ENCODE measurements at regions not wholly inside any gene's neighbourhood (a gene's known extent, or its start where the extent isn't known, plus 50 kb on each side); places are given as distances from the start of the nearest gene placed in this dataset.

DNA sequence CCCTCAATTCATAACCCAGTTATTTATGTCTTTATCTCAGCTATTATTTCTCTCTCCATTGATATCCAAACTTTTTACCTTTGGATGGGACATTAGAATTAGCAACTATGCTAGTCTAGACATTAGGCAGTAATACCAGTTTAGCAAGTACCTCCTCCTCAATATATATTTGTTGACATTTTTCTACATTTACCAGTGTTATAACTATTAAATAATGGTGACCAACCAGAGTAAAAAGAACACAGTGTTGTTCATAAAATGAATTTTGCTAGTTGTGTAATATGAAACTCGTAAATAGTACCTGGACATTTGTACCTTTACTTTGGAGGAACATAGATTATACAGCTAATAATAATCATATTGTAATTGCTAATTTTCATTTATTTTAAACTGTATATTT is 554.6 kb upstream of the CDH6 start:
- ChIA-PET POLR2A (no interaction called here), CTCF (ENCODE audit: unreplicated experiment) (no interaction called here)
- H3K9me2 ChIP-seq (ENCODE audit: insufficient read depth, low read length) = no peaks in the 10 kb centered on the region
- H3K9me3 ChIP-seq (ENCODE audit: low read length) = 0 out of 2 replicates have a peak, but pooled peaks cover 9% of the 10 kb centered on the region
- intact Hi-C loops (cut with micrococcal nuclease; ENCODE audit: unreplicated experiment) = no loop called here
- no TSS peak for BruUV-seq (replicated peaks)
- H2AFZ ChIP-seq (ENCODE audit: low read length) = no peak overlapping the region
- DNase-seq (ENCODE audit: low spot score) = no peak
- no peak overlapping the region for H3K4me3 ChIP-seq (ENCODE audit: low read depth, low read length, poor library complexity, severe bottlenecking)
- no peak overlapping the region for H3K4me2 ChIP-seq (ENCODE audit: low read length)
- no peak overlapping the region for H3K27ac ChIP-seq (ENCODE audit: low read depth, low read length, poor library complexity, severe bottlenecking)
- H3K79me2 ChIP-seq (ENCODE audit: insufficient read depth, low read depth, low read length) = no peaks in the 10 kb centered on the region
- no peaks in the 10 kb centered on the region for H3K4me1 ChIP-seq (ENCODE audit: insufficient read depth, low read length, poor library complexity, severe bottlenecking)
- TF ChIP-seq, protein P1, sequence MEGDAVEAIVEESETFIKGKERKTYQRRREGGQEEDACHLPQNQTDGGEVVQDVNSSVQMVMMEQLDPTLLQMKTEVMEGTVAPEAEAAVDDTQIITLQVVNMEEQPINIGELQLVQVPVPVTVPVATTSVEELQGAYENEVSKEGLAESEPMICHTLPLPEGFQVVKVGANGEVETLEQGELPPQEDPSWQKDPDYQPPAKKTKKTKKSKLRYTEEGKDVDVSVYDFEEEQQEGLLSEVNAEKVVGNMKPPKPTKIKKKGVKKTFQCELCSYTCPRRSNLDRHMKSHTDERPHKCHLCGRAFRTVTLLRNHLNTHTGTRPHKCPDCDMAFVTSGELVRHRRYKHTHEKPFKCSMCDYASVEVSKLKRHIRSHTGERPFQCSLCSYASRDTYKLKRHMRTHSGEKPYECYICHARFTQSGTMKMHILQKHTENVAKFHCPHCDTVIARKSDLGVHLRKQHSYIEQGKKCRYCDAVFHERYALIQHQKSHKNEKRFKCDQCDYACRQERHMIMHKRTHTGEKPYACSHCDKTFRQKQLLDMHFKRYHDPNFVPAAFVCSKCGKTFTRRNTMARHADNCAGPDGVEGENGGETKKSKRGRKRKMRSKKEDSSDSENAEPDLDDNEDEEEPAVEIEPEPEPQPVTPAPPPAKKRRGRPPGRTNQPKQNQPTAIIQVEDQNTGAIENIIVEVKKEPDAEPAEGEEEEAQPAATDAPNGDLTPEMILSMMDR (conservative IDR thresholded peaks at IDR 0.05; ENCODE audit: low read length) = no peak
- TF ChIP-seq EZH2phosphoT487 (IDR thresholded peaks at IDR 0.05; ENCODE audit: borderline replicate concordance, low read depth, low read length) = no peak
- H3K36me3 ChIP-seq (ENCODE audit: insufficient read depth, low read length) = no peaks in the 10 kb centered on the region
- H4K20me1 ChIP-seq (ENCODE audit: insufficient read depth, low read length) = no peaks in the 10 kb centered on the region

DNA sequence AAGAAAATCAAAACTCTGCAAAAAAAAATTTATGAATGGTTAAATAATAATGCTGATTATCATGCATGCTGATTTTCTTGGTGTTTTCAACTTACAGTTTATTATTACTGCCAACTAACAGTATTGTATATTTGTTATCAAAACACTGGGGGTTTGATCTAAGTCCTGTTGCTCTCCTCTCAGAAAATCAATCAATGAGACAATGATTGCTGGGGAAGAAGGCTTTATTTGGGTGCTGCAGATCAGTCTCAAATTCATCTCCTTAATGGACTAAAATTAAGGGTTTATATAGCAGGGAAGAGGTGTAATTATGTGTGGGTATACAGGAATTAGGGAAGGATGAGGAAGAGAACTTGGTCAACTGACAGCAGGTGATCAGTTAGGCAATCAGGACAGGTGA is 565.5 kb upstream of the CDH6 start:
- no peaks in the 10 kb centered on the region for H3K4me1 ChIP-seq (ENCODE audit: insufficient read depth, low read length, poor library complexity, severe bottlenecking)
- no TSS peak for BruUV-seq (replicated peaks)
- no peaks in the 10 kb centered on the region for H3K79me2 ChIP-seq (ENCODE audit: insufficient read depth, low read depth, low read length)
- H3K4me2 ChIP-seq (ENCODE audit: low read length) = no peak overlapping the region
- no peaks in the 10 kb centered on the region for H4K20me1 ChIP-seq (ENCODE audit: insufficient read depth, low read length)
- no peaks in the 10 kb centered on the region for H3K36me3 ChIP-seq (ENCODE audit: insufficient read depth, low read length)
- no peak overlapping the region for H3K27ac ChIP-seq (ENCODE audit: low read depth, low read length, poor library complexity, severe bottlenecking)
- no peak overlapping the region for H2AFZ ChIP-seq (ENCODE audit: low read length)
- no peaks in the 10 kb centered on the region for H3K9me2 ChIP-seq (ENCODE audit: insufficient read depth, low read length)
- POLR2A ChIA-PET = interaction anchor here (1.0 kb wide), 1 partner anchor 9 kb away, joined by 3 read pairs; no protein-coding TSS in a partner anchor
- intact Hi-C loops (cut with micrococcal nuclease; ENCODE audit: unreplicated experiment) = no loop called here
- H3K9me3 ChIP-seq (ENCODE audit: low read length) = no peaks in the 10 kb centered on the region
- CTCF ChIA-PET (ENCODE audit: unreplicated experiment) = no interaction called here
- no peak overlapping the region for H3K4me3 ChIP-seq (ENCODE audit: low read depth, low read length, poor library complexity, severe bottlenecking)
- DNase-seq (ENCODE audit: low spot score) = no peak
- TF ChIP-seq, protein P1 (conservative IDR thresholded peaks at IDR 0.05; ENCODE audit: low read length) = no peak
- TF ChIP-seq EZH2phosphoT487 (IDR thresholded peaks at IDR 0.05; ENCODE audit: borderline replicate concordance, low read depth, low read length) = no peak

DNA sequence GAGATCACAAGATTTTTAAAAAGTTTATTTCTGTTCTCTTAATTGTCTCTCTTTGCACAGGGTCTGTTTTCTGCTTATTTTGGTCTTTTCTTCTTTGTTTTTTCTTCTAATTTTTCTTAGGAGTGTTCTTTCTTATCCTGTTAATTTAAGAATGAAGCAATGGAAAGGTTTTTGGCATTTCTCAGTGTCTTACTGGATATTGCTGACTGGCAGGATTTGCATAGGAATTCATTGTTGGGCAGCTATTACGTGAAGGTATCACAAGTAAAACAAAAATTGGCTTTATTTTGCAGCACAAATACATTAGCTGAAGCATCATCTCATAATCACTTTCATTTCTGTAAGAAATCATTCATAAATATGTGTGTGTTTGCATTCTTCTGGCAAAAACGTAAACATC is 566.9 kb upstream of the CDH6 start:
- intact Hi-C loops (cut with micrococcal nuclease; ENCODE audit: unreplicated experiment) = no loop called here
- Histone ChIP-seq H3K9me3 (ENCODE audit: low read length) (no peaks in the 10 kb centered on the region), H3K4me3 (ENCODE audit: low read depth, low read length, poor library complexity, severe bottlenecking) (no peak overlapping the region), H3K27ac (ENCODE audit: low read depth, low read length, poor library complexity, severe bottlenecking) (no peak overlapping the region), H3K4me1 (ENCODE audit: insufficient read depth, low read length, poor library complexity, severe bottlenecking) (no peaks in the 10 kb centered on the region), H4K20me1 (ENCODE audit: insufficient read depth, low read length) (no peaks in the 10 kb centered on the region), H3K79me2 (ENCODE audit: insufficient read depth, low read depth, low read length) (no peaks in the 10 kb centered on the region), H3K9me2 (ENCODE audit: insufficient read depth, low read length) (no peaks in the 10 kb centered on the region), H3K4me2 (ENCODE audit: low read length) (no peak overlapping the region), H3K36me3 (ENCODE audit: insufficient read depth, low read length) (no peaks in the 10 kb centered on the region), H2AFZ (ENCODE audit: low read length) (no peak overlapping the region)
- ChIA-PET POLR2A (no interaction called here), CTCF (ENCODE audit: unreplicated experiment) (no interaction called here)
- DNase-seq (ENCODE audit: low spot score) = no peak
- no TSS peak for BruUV-seq (replicated peaks)
- TF ChIP-seq EZH2phosphoT487 (IDR thresholded peaks at IDR 0.05; ENCODE audit: borderline replicate concordance, low read depth, low read length) = no peak
- TF ChIP-seq, protein P1 (conservative IDR thresholded peaks at IDR 0.05; ENCODE audit: low read length) = no peak

Data from OCI-LY7 (cell line).